ENCODE measurements at regions not wholly inside any gene's neighbourhood (a gene's known extent, or its start where the extent isn't known, plus 50 kb on each side); places are given as distances from the start of the nearest gene placed in this dataset.
"Not testable (repeated sequence)": the region's sequence is repeated elsewhere in the genome, so short reads cannot be mapped to it uniquely, and the experiment has no call there.

- no peak for DNase-seq (ENCODE audit: low spot score)
These were observed 54.2 kb upstream of the OPRM1 start for GRCh38 chr6:153984811-153985210.

- DNase-seq (ENCODE audit: low spot score): no peak
These were observed 58.9 kb upstream of the OPRM1 start for GRCh38 chr6:153980171-153980570.

DNA sequence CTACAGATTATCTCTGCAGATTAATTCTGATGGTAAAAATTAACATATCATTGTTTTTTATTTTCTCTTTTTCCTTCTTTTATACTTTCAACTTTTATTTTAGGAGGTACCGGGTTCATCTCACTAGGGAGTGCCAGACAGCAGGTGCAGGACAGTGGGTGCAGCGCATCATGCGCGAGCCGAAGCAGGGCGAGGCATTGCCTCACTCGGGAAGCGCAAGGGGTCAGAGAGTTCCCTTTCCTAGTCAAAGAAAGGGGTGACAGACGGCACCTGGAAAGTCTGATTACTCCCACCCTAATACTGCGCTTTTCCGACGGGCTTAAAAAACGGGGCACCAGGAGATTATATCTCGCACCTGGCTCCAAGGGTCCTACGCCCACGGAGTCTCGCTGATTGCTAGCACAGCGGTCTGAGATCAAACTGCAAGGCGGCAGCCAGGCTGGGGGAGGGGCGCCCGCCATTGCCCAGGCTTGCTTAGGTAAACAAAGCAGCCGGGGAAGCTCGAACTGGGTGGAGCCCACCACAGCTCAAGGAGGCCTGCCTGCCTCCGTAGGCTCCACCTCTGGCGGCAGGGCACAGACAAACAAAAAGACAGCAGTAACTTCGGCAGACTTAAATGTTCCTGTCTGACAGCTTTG is 60.0 kb upstream of the OPRM1 start:
- DNase-seq (ENCODE audit: low spot score): not testable (repeated sequence)

DNA sequence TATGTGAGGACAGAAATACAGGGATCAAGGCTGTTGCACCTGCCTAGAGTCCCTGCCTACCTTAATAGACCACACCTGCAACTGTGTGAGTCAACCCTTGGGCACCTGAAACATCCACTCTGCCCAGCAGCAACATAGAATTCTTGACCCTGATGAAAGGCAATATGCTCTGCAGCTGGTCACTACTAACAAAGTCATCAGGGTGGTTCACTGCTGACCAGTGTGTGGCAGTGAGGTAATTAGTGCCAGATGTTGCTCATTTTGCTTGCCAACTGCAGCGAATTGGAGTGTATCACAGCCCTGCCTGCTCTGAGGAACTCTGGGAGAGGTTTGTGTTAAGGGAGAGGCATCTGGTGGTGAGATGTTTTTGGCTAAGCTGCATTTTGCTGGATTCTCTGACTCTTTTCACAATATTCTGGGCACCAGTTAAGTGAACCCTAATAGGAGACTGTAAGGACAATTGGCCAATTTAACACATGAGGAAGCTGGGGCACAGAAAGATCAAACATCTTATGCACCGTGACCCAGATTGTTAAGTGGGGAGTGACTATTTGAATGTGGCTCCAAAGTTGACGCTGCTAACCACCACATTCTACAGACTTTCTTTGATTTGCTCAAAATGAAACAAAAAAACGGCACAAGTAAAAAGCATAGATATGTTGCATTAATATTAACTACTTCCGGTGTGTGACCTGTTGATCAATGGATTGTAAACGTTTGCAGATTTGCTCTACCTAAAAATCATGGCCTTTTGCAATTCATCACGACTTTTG is 61.9 kb upstream of the OPRM1 start:
- no peak for DNase-seq (ENCODE audit: low spot score)

DNA sequence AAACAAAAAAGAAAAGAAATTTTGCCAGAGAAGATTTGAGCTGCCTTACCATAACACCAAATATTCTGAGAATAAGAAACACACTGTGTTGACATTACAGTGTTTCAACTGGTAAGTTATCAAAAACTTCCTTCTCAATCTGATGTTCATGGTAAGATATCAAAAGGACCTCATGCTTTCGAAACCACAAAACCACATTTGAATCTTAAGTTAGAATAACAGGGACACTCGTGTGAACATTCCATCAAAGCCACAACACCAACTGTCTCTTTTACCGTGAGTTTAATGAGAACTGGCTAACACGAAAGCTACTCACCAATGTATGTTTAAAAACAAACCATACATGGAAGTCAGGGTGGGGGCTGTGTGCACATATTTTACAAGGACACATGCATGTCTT is 73.0 kb upstream of the OPRM1 start:
- DNase-seq (ENCODE audit: low spot score): no peak

DNA sequence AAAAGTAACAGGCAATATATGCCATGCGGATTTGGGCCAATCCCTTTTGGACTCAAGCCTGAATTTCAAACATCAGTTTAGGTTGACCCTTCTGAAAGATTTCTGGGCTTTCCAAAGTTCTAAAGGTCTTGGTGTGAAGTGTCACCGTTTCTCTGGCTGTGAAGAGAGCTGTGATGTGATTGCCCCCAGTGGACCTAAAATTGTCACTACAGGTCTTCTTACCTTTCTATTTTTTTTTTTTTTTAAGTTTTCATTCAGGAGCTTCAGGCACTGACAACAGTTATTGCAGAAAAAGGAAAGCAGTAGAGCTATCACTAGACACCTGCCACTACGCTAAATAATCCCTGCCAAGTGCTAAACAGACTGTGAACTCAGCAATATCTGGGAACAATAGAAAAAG is 75.7 kb upstream of the OPRM1 start:
- DNase-seq (ENCODE audit: low spot score): no peak

- DNase-seq (ENCODE audit: low spot score): no peak
These were observed 76.5 kb upstream of the OPRM1 start for GRCh38 chr6:153962555-153962954.

DNA sequence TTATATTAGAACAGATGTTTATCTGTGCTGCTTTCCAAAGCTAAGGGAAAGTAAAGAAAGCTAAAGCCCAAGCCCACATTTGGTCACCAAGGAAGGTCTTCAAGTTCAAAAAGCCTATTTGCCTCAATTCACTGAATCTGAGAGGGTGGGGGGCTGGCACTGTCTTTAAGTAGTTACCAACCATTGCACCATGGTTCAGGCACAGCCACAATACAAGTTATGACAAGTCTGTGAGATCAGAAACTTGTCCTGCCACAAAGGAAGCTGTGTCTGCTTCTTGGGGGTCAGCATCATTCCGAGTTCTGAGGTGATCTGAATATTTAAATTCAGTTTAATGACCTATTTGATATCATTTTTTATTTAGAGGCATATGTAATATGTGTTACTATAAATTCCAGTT is 78.3 kb upstream of the OPRM1 start:
- DNase-seq (ENCODE audit: low spot score): no peak

DNA sequence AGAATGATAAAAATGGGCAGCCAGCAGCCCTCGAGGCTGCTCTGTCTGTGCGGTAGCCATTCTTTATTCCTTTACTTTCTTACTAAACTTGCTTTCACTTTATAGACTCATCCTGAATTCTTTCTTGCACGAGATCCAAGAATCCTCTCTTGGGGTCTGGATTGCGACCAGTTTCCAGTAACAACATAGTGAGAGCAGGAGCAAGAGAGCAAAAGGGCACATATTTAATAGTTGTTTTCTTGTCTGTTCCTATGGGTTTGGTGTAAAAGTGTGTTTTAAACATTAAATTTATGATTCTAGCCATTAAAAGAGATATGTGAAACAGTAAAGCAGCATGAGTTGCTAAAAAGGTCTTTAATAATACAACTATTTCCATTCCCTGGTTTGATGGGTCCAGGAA is 78.8 kb upstream of the OPRM1 start:
- no peak for DNase-seq (ENCODE audit: low spot score)

GRCh38 chr6:153959276-153959675 is 79.8 kb upstream of the OPRM1 start:
- no peak for DNase-seq (ENCODE audit: low spot score)

DNA sequence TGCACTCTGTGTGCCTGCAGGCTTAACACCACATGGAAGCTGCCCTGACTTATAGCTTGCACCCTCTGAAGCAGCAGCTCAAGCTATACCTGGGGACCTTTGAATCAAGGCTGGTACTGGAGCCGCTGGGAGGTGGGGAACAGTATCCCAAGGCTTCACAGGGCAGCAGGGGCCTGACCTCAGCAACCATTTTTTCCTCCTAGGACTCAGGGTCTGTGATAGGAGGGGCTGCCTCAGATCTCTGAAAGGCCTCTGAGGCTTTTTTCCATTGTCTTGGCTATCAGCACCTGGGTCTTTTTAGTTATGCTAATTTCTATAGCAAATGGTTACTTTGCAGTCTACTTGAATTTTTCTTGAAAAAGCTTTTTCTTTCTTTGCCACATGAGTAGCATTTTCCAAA is 80.2 kb upstream of the OPRM1 start:
- DNase-seq (ENCODE audit: low spot score): no peak

DNA sequence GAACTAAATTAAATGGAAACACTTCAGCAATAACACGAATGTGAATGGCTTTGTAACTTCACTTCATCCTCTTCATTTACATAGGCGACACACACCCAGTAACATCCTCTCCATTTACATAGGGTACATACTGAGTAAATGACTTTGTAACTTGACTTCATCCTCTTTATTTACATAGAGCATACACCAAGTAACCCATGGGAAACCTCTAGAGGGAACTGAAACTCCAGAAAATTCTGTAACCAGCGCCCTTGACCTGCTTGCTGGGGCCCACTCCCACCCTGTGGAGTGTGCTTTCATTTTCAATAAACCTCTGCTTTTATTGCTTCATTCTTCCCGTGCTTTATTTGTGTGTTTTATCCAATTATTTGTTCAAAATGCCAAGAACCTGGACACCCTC is 81.6 kb upstream of the OPRM1 start:
- DNase-seq (ENCODE audit: low spot score): no peak

DNA sequence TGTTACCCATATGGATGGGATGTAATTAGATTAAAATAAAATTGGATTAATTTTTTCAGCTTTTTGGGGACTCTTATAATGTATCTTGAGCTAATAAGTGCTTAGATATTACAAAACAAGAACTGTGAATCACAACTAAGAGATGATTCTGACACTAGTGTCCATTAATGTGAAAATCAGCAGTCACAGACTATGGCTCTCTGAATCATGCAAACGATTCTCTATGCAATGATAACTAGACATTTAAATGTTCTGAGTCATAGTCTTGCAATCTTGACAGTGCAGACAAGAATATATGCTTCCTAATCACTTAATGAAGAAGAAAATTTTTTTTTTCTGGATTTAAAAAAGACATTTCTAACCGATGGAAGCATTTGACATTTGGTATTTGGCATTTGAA is 82.2 kb upstream of the OPRM1 start:
- DNase-seq (ENCODE audit: low spot score): no peak

DNA sequence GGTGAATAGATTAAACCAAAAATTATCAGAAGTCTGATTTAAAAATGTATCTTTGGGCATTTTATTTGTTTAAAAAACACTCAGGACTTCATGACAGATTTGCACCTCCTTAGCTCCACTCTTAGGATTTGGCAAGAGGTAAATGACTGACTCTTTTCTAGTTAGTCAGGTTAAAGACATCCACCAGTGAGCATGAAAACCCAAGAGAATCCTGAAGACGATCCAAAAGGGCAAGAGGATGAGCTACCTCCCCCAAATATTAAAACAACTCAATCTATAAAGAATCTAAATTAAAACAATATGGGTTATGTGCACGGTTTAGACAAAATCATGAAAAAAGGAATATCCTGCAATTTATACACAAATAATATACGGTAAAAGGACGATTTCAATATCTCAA is 89.4 kb upstream of the OPRM1 start:
- no peak for DNase-seq (ENCODE audit: low spot score)

GRCh38 chr6:153947808-153948447 is 91.1 kb upstream of the OPRM1 start:
- peak; percentile 23 for DNase-seq (ENCODE audit: low spot score)

- DNase-seq (ENCODE audit: low spot score): no peak
These were observed 94.8 kb upstream of the OPRM1 start for GRCh38 chr6:153944201-153944600.

DNA sequence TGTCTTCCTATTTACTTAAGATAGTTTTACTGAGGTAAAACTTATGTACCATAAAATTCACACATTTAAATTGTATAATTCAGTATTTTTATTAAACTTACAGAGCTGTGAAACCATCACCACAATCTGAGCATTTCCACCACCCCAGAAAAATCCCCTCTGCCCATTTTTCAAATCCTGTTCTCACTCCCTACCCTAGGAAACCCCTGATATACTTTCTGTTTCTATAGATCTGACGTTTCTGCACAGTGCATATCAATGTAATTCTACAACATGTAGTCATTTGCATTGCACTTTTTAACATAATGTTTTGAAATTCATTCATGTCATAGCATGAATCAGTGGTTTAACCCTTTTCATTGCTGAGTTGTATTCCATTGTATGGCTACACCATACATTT is 96.7 kb upstream of the OPRM1 start:
- DNase-seq (ENCODE audit: low spot score): no peak

GRCh38 chr6:153941768-153942167 is 97.3 kb upstream of the OPRM1 start:
- DNase-seq (ENCODE audit: low spot score): no peak

DNA sequence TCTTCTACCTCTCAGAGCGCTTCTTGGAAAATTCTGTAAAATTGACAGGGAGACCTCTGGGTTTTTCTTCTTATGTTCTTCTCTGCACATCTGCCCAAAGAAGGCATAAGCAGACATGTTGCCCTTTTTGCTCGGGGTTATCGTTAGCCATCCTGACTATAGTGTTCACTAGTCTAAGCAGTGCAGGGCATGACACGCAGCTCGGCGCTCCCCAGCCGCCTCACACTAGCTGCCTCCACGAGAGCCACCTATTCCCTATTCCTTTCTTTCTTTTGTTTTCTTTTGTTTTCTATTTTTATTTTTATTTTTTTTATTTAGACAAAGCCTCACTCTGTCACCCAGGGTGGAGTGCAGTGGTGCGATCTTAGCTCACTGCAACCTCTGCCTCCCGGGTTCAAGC is 100.2 kb upstream of the OPRM1 start:
- no peak for DNase-seq (ENCODE audit: low spot score)

- no peak for DNase-seq (ENCODE audit: low spot score)
These were observed 107.6 kb upstream of the OPRM1 start for GRCh38 chr6:153931431-153931830.

GRCh38 chr6:153927867-153928266 is 111.2 kb upstream of the OPRM1 start:
- DNase-seq (ENCODE audit: low spot score): no peak

DNA sequence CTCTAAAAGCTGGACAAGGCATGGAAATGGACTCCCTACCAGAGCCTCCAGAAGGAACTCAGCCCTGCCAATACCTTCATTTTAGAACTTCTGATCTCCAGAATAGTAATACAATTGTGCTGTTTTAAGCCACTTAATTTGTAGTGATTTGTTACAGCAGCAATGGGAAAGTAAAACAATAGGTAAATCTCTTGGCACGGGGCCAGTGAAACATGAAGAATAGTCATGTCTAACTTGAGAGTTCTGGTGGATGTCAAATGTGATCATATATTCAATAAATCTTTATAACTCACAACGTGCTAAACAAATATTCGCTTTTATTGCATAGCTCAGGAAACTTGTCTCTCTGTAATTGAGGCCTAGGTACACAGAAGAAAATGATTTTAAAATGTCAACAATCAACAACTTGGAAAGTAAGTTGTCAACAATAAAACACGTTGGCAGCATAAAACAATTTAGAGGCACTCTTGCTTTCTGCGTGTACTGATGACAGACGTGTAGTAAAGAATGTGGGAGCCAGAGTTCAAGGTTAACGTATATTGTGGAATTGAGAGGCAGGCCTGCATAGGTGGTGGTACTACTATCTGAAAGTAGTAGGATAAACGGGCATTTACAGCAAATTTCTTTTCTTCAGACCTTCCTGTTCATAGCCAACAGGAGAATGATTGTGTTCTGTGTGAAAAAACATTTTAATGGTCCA is 140.5 kb upstream of the OPRM1 start:
- no peak for DNase-seq (ENCODE audit: low spot score)

- no peak for DNase-seq (ENCODE audit: low spot score)
These were observed 156.6 kb upstream of the OPRM1 start for GRCh38 chr6:153882411-153882810.

Measured in activated CD4-positive, alpha-beta T cell treated with anti-CD3 and anti-CD28 coated beads, Interleukin-2, Interleukin-4, amounts not matched to agents 100 ng/mL and 50 ng/mL, durations not matched to agents 16 hours and 8 hours (primary cell).